SK-N-MC (cell line): ENCODE measurements at regions not wholly inside any gene's neighbourhood (a gene's known extent, or its start where the extent isn't known, plus 50 kb on each side); places are given as distances from the start of the nearest gene placed in this dataset.

Experiments used
- DNase-seq: peaks from one replicate; pipeline ENCODE4 v3.0.0-alpha.2; 2011; ENCODE audit warnings: low read depth, low spot score
- H3K27ac ChIP-seq: fragments of 200-600 bp; sonication (generic); 2 replicates; pipeline ENCODE4 v1.5.1; 2016; ENCODE audit warnings: mixed run types
- H3K36me3 ChIP-seq: fragments of 200-600 bp; sonication (generic); 2 replicates; pipeline ENCODE4 v1.6.1; 2017; ENCODE audit warnings: antibody characterized with exemption, low read length, mixed read lengths; ENCODE audit not compliant: insufficient read depth
- H3K4me3 ChIP-seq: fragments of 200-600 bp; sonication (generic); 2 replicates; pipeline ENCODE4 v1.5.1; 2016
- H3K9ac ChIP-seq: fragments of 200-600 bp; sonication (generic); 2 replicates; pipeline ENCODE4 v1.8.0; 2017; ENCODE audit warnings: mixed run types, mixed read lengths; ENCODE audit not compliant: insufficient read length
- H3K9me3 ChIP-seq: fragments of 200-600 bp; sonication (generic); 2 replicates; pipeline ENCODE4 v1.6.1; 2017; ENCODE audit warnings: low read depth, mild to moderate bottlenecking, antibody characterized with exemption, low read length, moderate library complexity, mixed read lengths
- EZH2 ChIP-seq: fragments of 200-600 bp; sonication (generic); IDR thresholded peaks from one replicate; pipeline ENCODE4 v1.6.1; 2017; ENCODE audit warnings: antibody characterized with exemption
- FOXP2 ChIP-seq: optimal IDR thresholded peaks from 2 replicates; pipeline ENCODE3; 2011; ENCODE audit warnings: mild to moderate bottlenecking, moderate library complexity; ENCODE audit not compliant: insufficient read depth; ENCODE audit errors: extremely low read length, control extremely low read depth
- POLR2AphosphoS5 ChIP-seq: IDR thresholded peaks from 2 replicates; pipeline ENCODE4 v1.6.1; 2012; ENCODE audit warnings: mild to moderate bottlenecking, low read depth, low read length, borderline replicate concordance

DNA sequence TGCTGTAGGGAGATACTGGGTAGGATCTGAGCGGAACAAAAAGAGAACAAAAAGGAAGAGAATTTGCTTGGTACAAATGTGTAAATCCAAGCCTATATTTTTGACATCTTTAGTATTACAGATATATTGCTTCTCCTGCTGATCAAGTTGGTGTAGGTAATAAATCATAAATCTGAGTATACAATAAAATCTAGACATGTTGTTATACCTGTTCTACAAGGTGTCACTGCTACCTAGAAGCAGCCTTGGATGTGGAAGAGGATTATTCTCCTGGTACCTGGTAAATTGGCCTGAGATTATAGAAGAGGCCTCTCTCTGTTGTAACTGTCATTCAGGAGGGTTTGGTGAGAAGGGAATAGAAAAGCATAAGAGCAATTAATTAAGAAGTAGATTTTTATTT, 89.9 kb upstream of the LSM8 start:
- Histone ChIP-seq H3K4me3 (no peak overlapping the region), H3K9ac (no peak overlapping the region), H3K36me3 (no peaks in the 10 kb centered on the region), H3K9me3 (no peaks in the 10 kb centered on the region), H3K27ac (no peak overlapping the region)
- TF ChIP-seq EZH2: no peak
- no peak for TF ChIP-seq FOXP2
- TF ChIP-seq POLR2AphosphoS5: no peak
- DNase-seq: no peak

DNA sequence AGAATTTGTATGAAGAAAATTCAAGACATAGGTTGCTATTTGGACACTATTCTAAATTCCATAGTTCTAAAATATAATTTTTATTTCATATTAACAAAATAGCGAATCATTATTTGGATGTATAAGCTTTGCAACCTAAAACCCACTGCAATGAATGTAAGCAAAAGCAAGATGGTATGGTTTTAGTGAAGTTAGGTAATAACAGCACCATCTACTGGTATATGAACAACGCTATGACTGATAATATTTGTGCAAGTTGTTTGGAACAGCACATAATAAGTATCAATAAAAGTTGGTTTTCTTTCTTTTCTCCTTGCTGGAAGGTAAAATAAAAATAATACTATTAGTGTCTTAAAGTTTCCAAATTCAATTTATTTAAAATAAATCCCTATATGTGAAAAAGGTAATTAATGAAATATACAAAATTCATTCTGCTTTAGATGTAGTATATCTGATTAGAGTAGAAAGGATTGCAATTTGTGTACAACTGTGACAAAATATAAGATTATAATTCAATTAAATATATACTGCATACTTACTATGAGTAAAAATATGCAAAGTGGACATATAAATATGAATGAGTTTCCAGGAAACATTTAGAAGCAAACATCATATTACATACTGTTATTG, 79.0 kb upstream of the LSM8 start:
- H3K27ac ChIP-seq: peak overlapping the region; percentile 75
- H3K4me3 ChIP-seq: no peak overlapping the region
- no peaks in the 10 kb centered on the region for H3K36me3 ChIP-seq
- TF ChIP-seq EZH2 (no peak), FOXP2 (no peak), POLR2AphosphoS5 (no peak)
- no peak overlapping the region for H3K9ac ChIP-seq
- H3K9me3 ChIP-seq: no peaks in the 10 kb centered on the region
- peak; percentile 66 for DNase-seq

DNA sequence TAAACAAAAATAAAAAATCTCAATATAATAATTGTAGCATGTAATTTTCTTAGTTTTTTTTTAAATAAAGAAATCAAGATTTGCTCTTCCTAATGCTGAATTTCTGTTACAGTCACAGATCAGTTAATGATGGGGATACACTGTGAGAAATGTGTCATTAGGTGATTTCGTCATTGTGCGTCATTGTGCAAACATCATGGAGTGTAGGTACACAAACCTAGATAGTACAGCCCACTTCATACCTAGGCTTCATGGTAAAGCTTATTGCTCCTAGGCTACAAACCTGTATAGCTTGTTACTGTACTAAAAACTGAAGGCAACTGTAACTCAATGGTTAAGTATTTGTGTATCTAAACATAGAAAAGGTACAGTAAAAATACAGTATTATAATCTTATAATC, 74.4 kb upstream of the LSM8 start:
- no peak overlapping the region for H3K4me3 ChIP-seq
- H3K36me3 ChIP-seq: no peaks in the 10 kb centered on the region
- no peaks in the 10 kb centered on the region for H3K9me3 ChIP-seq
- no peak for TF ChIP-seq FOXP2
- TF ChIP-seq POLR2AphosphoS5: no peak
- no peak for TF ChIP-seq EZH2
- no peak for DNase-seq
- no peak overlapping the region for H3K27ac ChIP-seq
- no peak overlapping the region for H3K9ac ChIP-seq

- H3K36me3 ChIP-seq: no peaks in the 10 kb centered on the region
- no peak overlapping the region for H3K27ac ChIP-seq
- H3K4me3 ChIP-seq: no peak overlapping the region
- H3K9me3 ChIP-seq: no peaks in the 10 kb centered on the region
- no peak for DNase-seq
- H3K9ac ChIP-seq: no peak overlapping the region
- TF ChIP-seq FOXP2 (no peak), EZH2 (no peak), POLR2AphosphoS5 (no peak)
Observed at GRCh38 chr7:118110178-118110925, 73.6 kb upstream of the LSM8 start.

DNA sequence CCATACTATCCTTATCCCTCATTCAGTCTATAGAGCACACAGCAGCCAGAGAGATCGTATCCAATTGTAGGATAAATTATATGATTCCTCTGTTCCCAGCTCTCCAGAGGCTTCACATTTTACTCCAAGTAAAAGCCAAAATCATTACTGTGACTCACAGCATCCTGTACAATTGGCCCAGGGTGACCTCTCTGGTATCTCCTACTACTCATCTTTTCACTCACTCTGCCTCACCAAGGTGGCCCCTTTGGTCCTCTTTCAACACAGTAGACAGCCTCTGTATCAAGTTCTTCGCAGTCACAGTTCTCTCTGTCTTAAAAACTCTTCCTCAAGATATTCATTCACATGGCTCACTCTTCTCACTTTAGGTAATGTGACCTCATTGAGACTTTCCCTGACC, 72.6 kb upstream of the LSM8 start:
- no peak overlapping the region for H3K9ac ChIP-seq
- TF ChIP-seq FOXP2: no peak
- TF ChIP-seq POLR2AphosphoS5: no peak
- no peak for TF ChIP-seq EZH2
- no peaks in the 10 kb centered on the region for H3K9me3 ChIP-seq
- no peak overlapping the region for H3K4me3 ChIP-seq
- DNase-seq: no peak
- no peaks in the 10 kb centered on the region for H3K36me3 ChIP-seq
- H3K27ac ChIP-seq: no peak overlapping the region

DNA sequence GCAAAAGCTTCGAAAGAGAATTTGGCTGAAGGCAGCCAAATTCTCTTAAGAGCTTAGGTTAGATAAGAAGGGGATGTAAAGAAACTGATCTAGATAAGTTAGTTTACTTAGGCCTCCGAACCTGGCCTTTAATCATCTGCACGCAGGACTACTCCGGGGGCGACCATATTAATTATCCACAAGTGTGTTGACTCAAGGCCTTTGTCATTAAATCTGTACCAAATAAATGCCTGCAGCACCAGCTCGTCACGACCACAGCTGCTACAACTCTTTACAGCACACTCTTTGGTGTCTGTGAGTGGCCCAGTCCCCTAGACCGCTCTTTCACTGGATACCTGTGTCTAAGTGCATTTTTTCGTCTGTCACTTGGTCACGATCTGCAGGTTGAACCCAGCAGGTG, 69.8 kb upstream of the LSM8 start:
- H3K36me3 ChIP-seq: no peaks in the 10 kb centered on the region
- no peak overlapping the region for H3K27ac ChIP-seq
- no peak overlapping the region for H3K4me3 ChIP-seq
- H3K9ac ChIP-seq: no peak overlapping the region
- no peak for DNase-seq
- TF ChIP-seq POLR2AphosphoS5 (no peak), EZH2 (no peak), FOXP2 (no peak)
- H3K9me3 ChIP-seq: no peaks in the 10 kb centered on the region

- no peak overlapping the region for H3K9ac ChIP-seq
- no peaks in the 10 kb centered on the region for H3K9me3 ChIP-seq
- no peak for DNase-seq
- no peaks in the 10 kb centered on the region for H3K36me3 ChIP-seq
- H3K4me3 ChIP-seq: no peak overlapping the region
- H3K27ac ChIP-seq: no peak overlapping the region
- no peak for TF ChIP-seq POLR2AphosphoS5
- TF ChIP-seq EZH2: no peak
- no peak for TF ChIP-seq FOXP2
Observed at GRCh38 chr7:118129041-118129795, 54.7 kb upstream of the LSM8 start.

DNA sequence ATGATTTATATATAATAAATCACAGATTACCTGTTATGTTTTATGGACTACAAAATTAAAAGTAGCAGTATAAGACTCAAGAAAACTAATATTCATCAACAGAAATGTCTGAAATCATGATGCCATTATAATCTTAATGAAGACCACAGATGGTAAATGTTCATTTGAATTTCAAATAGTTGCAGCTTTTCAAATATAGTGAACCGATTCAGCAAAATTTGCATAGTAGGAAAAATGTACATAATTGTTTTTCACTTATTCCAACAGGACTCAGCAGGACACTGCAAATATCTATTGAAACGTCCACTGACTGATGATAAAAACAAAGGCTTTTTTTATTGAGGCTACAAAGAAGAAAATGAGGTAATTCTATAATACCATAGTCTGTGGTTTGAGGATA, 51.2 kb upstream of the LSM8 start:
- no peak for TF ChIP-seq POLR2AphosphoS5
- no peak for TF ChIP-seq FOXP2
- TF ChIP-seq EZH2: no peak
- Histone ChIP-seq H3K9ac (no peak overlapping the region), H3K27ac (no peak overlapping the region), H3K36me3 (no peaks in the 10 kb centered on the region), H3K9me3 (no peaks in the 10 kb centered on the region), H3K4me3 (no peak overlapping the region)
- DNase-seq: no peak
